PFSK-1 (cell line): ENCODE measurements at regions not wholly inside any gene's neighbourhood (a gene's known extent, or its start where the extent isn't known, plus 50 kb on each side); places are given as distances from the start of the nearest gene placed in this dataset.

ENCODE experiments used
- FOXP2 ChIP-seq: optimal IDR thresholded peaks from 2 replicates; pipeline ENCODE3; 2011; ENCODE audit warnings: borderline replicate concordance, control low read depth, inconsistent platforms; ENCODE audit not compliant: insufficient read depth; ENCODE audit errors: extremely low read length, extremely low read depth
- POLR2AphosphoS5 ChIP-seq: IDR thresholded peaks from 2 replicates; pipeline ENCODE4 v1.6.1; 2012; ENCODE audit warnings: low read depth, mild to moderate bottlenecking, control low read depth, low read length, moderate library complexity
- REST ChIP-seq, 2 experiments: IDR thresholded peaks; 2 replicates each; pipeline versions ENCODE4 v1.6.1 to v1.8.0; 2011 to 2012; ENCODE audit warnings: low read depth in 2 of 2, low read length in 2 of 2, control low read depth in 1 of 2, inconsistent platforms in 1 of 2, mild to moderate bottlenecking in 1 of 2, moderate library complexity in 1 of 2; ENCODE audit not compliant: insufficient read depth in 1 of 2
- SIN3A ChIP-seq: IDR thresholded peaks from 2 replicates; pipeline ENCODE4 v1.6.1; 2012; ENCODE audit warnings: mild to moderate bottlenecking, low read length, moderate library complexity, borderline replicate concordance; ENCODE audit not compliant: insufficient read depth
- TAF1 ChIP-seq: IDR thresholded peaks from 2 replicates; pipeline ENCODE4 v1.6.1; 2012; ENCODE audit warnings: low read length, control low read depth, borderline replicate concordance; ENCODE audit not compliant: insufficient read depth

GRCh38 chr2:12592296-12592695 is 124.4 kb upstream of the TRIB2 start:
- TF ChIP-seq FOXP2: no peak
- TF ChIP-seq REST (IDR thresholded peaks at IDR 0.05; ENCODE audit: insufficient read depth in 1 of 2, low read depth in 2 of 2, low read length in 2 of 2): no peak
- no peak for TF ChIP-seq SIN3A
- no peak for TF ChIP-seq POLR2AphosphoS5
- TF ChIP-seq TAF1: no peak

GRCh38 chr2:12594590-12594989 is 122.1 kb upstream of the TRIB2 start:
- TF ChIP-seq REST (IDR thresholded peaks at IDR 0.05; ENCODE audit: insufficient read depth in 1 of 2, low read depth in 2 of 2, low read length in 2 of 2) (no peak), POLR2AphosphoS5 (no peak), SIN3A (no peak), FOXP2 (no peak), TAF1 (no peak)

- TF ChIP-seq REST (IDR thresholded peaks at IDR 0.05; ENCODE audit: insufficient read depth in 1 of 2, low read depth in 2 of 2, low read length in 2 of 2): no peak
- TF ChIP-seq SIN3A: no peak
- no peak for TF ChIP-seq FOXP2
- no peak for TF ChIP-seq TAF1
- TF ChIP-seq POLR2AphosphoS5: no peak
Measured at GRCh38 chr2:12596771-12597170, 120.0 kb upstream of the TRIB2 start.

GRCh38 chr2:12597610-12598009 is 119.1 kb upstream of the TRIB2 start:
- no peak for TF ChIP-seq SIN3A
- no peak for TF ChIP-seq TAF1
- no peak for TF ChIP-seq POLR2AphosphoS5
- no peak for TF ChIP-seq REST (IDR thresholded peaks at IDR 0.05; ENCODE audit: insufficient read depth in 1 of 2, low read depth in 2 of 2, low read length in 2 of 2)
- no peak for TF ChIP-seq FOXP2

DNA sequence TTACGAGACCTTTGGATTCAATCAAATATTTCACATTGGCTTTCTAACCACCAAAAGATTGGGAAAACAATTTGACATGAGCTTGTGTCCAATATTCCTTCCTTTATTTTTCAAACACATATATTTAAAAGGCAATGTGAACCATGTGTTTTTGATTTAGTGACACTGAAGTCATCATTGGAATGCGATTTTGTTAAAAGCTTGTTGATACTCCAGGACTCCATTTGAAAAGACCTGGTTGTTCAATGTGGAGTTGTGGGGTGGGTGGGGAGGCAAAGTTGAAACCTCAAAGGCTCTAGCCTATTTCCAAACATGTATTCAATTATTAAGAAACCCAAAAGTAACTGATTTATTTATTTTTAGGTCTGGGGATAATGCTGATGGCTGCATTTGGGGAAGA is 114.1 kb upstream of the TRIB2 start:
- no peak for TF ChIP-seq SIN3A
- no peak for TF ChIP-seq FOXP2
- no peak for TF ChIP-seq POLR2AphosphoS5
- TF ChIP-seq TAF1: no peak
- TF ChIP-seq REST (IDR thresholded peaks at IDR 0.05; ENCODE audit: insufficient read depth in 1 of 2, low read depth in 2 of 2, low read length in 2 of 2): no peak
